WTC11 (cell line): ENCODE measurements at regions not wholly inside any gene's neighbourhood (a gene's known extent, or its start where the extent isn't known, plus 50 kb on each side); places are given as distances from the start of the nearest gene placed in this dataset.

Experiments used
- ATAC-seq: fragments of 200-7000 bp; cut with Tn5 transposase; 2 replicates; pipeline ENCODE4 v1.10.0; 2021; ENCODE audit warnings: mild to moderate bottlenecking, moderate library complexity
- CTCF ChIA-PET: fragments of 300-600 bp; sonication (Branson Sonifier 250); formaldehyde crosslinking; loops from one replicate; lab custom pipeline; 2021; ENCODE audit warnings: antibody characterized with exemption; lab: Charles Lee
- POLR2A ChIA-PET: fragments of 350-600 bp; sonication (Branson Sonifier 250); formaldehyde crosslinking; loops from one replicate; lab custom pipeline; 2021; ENCODE audit warnings: antibody characterized with exemption; lab: Charles Lee
- DNase-seq: peaks from one replicate; pipeline ENCODE4 v3.0.0; 2021; ENCODE audit warnings: low spot score
- H3K27ac Mint-ChIP-seq: 2 replicates; pipeline ENCODE4 v1.8.0; 2021; ENCODE audit warnings: mixed read lengths
- H3K27me3 Mint-ChIP-seq: 2 replicates; pipeline ENCODE4 v1.8.0; 2021; ENCODE audit warnings: low read depth, mild to moderate bottlenecking, moderate library complexity, mixed read lengths
- H3K36me3 Mint-ChIP-seq: 2 replicates; pipeline ENCODE4 v1.8.0; 2021; ENCODE audit warnings: mixed read lengths
- H3K4me1 Mint-ChIP-seq: 2 replicates; pipeline ENCODE4 v1.8.0; 2022; ENCODE audit warnings: mixed read lengths
- H3K4me3 Mint-ChIP-seq: 2 replicates; pipeline ENCODE4 v1.8.0; 2021; ENCODE audit warnings: mild to moderate bottlenecking, moderate library complexity, mixed read lengths
- H3K9me3 Mint-ChIP-seq: 2 replicates; pipeline ENCODE4 v1.8.0; 2021; ENCODE audit warnings: mixed read lengths
- CTCF ChIP-seq: fragments of 200-600 bp; IDR thresholded peaks from 2 replicates; pipeline ENCODE4 v1.8.0; 2022; ENCODE audit warnings: antibody characterized with exemption
- E2F1 ChIP-seq: sonication (generic); formaldehyde crosslinking; IDR thresholded peaks from 2 replicates; pipeline ENCODE4 v1.8.0; 2022; ENCODE audit warnings: mild to moderate bottlenecking, missing genetic modification reagents
- FOXJ3 ChIP-seq: sonication (generic); formaldehyde crosslinking; IDR thresholded peaks from 2 replicates; pipeline ENCODE4 v1.9.0; 2021; ENCODE audit warnings: missing genetic modification reagents, mild to moderate bottlenecking, borderline replicate concordance
- IRF1 ChIP-seq: sonication (generic); formaldehyde crosslinking; IDR thresholded peaks from 2 replicates; pipeline ENCODE4 v1.8.0; 2023; ENCODE audit warnings: missing genetic modification reagents
- JAZF1 ChIP-seq: fragments of 250-450 bp; sonication (Bioruptor Pico); IDR thresholded peaks from 2 replicates; pipeline ENCODE4 v1.9.0; 2021; ENCODE audit warnings: moderate library complexity, mild to moderate bottlenecking, inconsistent platforms
- MXD4 ChIP-seq: fragments of 250-450 bp; sonication (Bioruptor Pico); IDR thresholded peaks from 2 replicates; pipeline ENCODE4 v1.8.0; 2021; ENCODE audit warnings: mild to moderate bottlenecking, moderate library complexity, borderline replicate concordance
- NFE2L1 ChIP-seq: sonication (generic); formaldehyde crosslinking; IDR thresholded peaks from 2 replicates; pipeline ENCODE4 v1.8.1; 2023; ENCODE audit warnings: missing genetic modification reagents
- NR1H2 ChIP-seq: sonication (generic); formaldehyde crosslinking; IDR thresholded peaks from 2 replicates; pipeline ENCODE4 v1.9.0; 2021; ENCODE audit warnings: mild to moderate bottlenecking, moderate library complexity, missing genetic modification reagents
- OVOL2 ChIP-seq: fragments of 250-450 bp; sonication (Bioruptor Pico); IDR thresholded peaks from 2 replicates; pipeline ENCODE4 v1.9.0; 2021; ENCODE audit warnings: mild to moderate bottlenecking, borderline replicate concordance
- PRDM15 ChIP-seq: sonication (generic); formaldehyde crosslinking; IDR thresholded peaks from 2 replicates; pipeline ENCODE4 v1.8.0; 2022; ENCODE audit warnings: missing genetic modification reagents
- PREB ChIP-seq: sonication (generic); formaldehyde crosslinking; IDR thresholded peaks from 2 replicates; pipeline ENCODE4 v1.8.1; 2022; ENCODE audit warnings: mild to moderate bottlenecking, missing genetic modification reagents, moderate library complexity, borderline replicate concordance
- RELA ChIP-seq: sonication (generic); formaldehyde crosslinking; IDR thresholded peaks from 2 replicates; pipeline ENCODE4 v1.8.1; 2022; ENCODE audit warnings: missing genetic modification reagents, mild to moderate bottlenecking, borderline replicate concordance
- SMAD4 ChIP-seq: sonication (generic); formaldehyde crosslinking; IDR thresholded peaks from 2 replicates; pipeline ENCODE4 v1.8.0; 2022; ENCODE audit warnings: mild to moderate bottlenecking, missing genetic modification reagents
- TP53 ChIP-seq: sonication (generic); formaldehyde crosslinking; IDR thresholded peaks from 2 replicates; pipeline ENCODE4 v1.8.1; 2023; ENCODE audit warnings: mild to moderate bottlenecking, missing genetic modification reagents
- USF1 ChIP-seq: sonication (generic); formaldehyde crosslinking; IDR thresholded peaks from 2 replicates; pipeline ENCODE4 v1.8.0; 2022; ENCODE audit warnings: mild to moderate bottlenecking, missing genetic modification reagents
- ZBTB43 ChIP-seq: sonication (generic); formaldehyde crosslinking; IDR thresholded peaks from 2 replicates; pipeline ENCODE4 v1.8.1; 2023; ENCODE audit warnings: mild to moderate bottlenecking, missing genetic modification reagents
- ZNF232 ChIP-seq: sonication (generic); formaldehyde crosslinking; IDR thresholded peaks from 2 replicates; pipeline ENCODE4 v1.8.0; 2022; ENCODE audit warnings: mild to moderate bottlenecking, missing genetic modification reagents
- ZNF281 ChIP-seq: sonication (generic); formaldehyde crosslinking; IDR thresholded peaks from 2 replicates; pipeline ENCODE4 v1.8.0; 2023; ENCODE audit warnings: mild to moderate bottlenecking, missing genetic modification reagents

- Mint-ChIP-seq H3K9me3 (no peaks in the 10 kb centered on the region), H3K4me3 (peak overlapping the region; percentile 54), H3K27me3 (peaks cover 7% of the 10 kb centered on the region), H3K36me3 (no peaks in the 10 kb centered on the region), H3K4me1 (0 out of 2 replicates have a peak, but pooled peaks cover 4% of the 10 kb centered on the region), H3K27ac (no peak overlapping the region)
- ATAC-seq (peak; percentile 70), DNase-seq (peak; percentile 41)
- CTCF ChIA-PET = interaction anchor here (0.6 to 1.9 kb wide), 6 partner anchors 12 to 626 kb away, joined by 3 to 12 read pairs (median 4); no protein-coding TSS in a partner anchor
- TF ChIP-seq IRF1 (CRISPR knock-in tag) (no peak), MXD4 (CRISPR knock-in tag) (no peak), CTCF (0 out of 2 replicates have a peak, but pooled peaks have one; percentile 11), ZNF232 (CRISPR knock-in tag) (no peak), ZBTB43 (CRISPR knock-in tag) (peak; percentile 99), NR1H2 (no peak), PREB (CRISPR knock-in tag) (no peak)
- POLR2A ChIA-PET = no interaction called here
Observed at GRCh38 chr4:174120446-174121295, 162.8 kb downstream of the FBXO8 start.

- H3K27ac Mint-ChIP-seq = no peak overlapping the region
Observed at GRCh38 chr4:174119830-174120229, 163.6 kb downstream of the FBXO8 start.

More at GRCh38 chr4:174119830-174120229, 163.6 kb downstream of the FBXO8 start:
- Mint-ChIP-seq H3K4me3 (peak overlapping the region; percentile 54), H3K9me3 (no peaks in the 10 kb centered on the region), H3K36me3 (no peaks in the 10 kb centered on the region), H3K4me1 (peaks cover 7% of the 10 kb centered on the region; the same call in 1 of the 2 replicates), H3K27me3 (peaks cover 2% of the 10 kb centered on the region)
- ChIA-PET POLR2A (no interaction called here), CTCF (interaction anchor here (1.3 to 1.9 kb wide), 2 partner anchors 12 to 285 kb away, joined by 3 to 12 read pairs; no protein-coding TSS in a partner anchor)
- DNase-seq (no peak), ATAC-seq (no peak)
- no peak for TF ChIP-seq E2F1 (CRISPR knock-in tag)
- no peak for TF ChIP-seq USF1 (CRISPR knock-in tag)
- no peak for TF ChIP-seq SMAD4 (CRISPR knock-in tag)
- no peak for TF ChIP-seq NFE2L1 (CRISPR knock-in tag)
- TF ChIP-seq TP53 = no peak
- TF ChIP-seq RELA (CRISPR knock-in tag) = no peak
- no peak for TF ChIP-seq JAZF1 (CRISPR knock-in tag)
- no peak for TF ChIP-seq PRDM15 (CRISPR knock-in tag)
- TF ChIP-seq FOXJ3 (CRISPR knock-in tag) = no peak
- no peak for TF ChIP-seq OVOL2 (CRISPR knock-in tag)
- no peak for TF ChIP-seq ZNF281
- TF ChIP-seq PREB (CRISPR knock-in tag) = no peak
